PC-3 (cell line): ENCODE measurements at regions not wholly inside any gene's neighbourhood (a gene's known extent, or its start where the extent isn't known, plus 50 kb on each side); places are given as distances from the start of the nearest gene placed in this dataset.

Experiments
- EZH2 ChIP-seq: fragments of 300-600 bp; sonication (generic); IDR thresholded peaks from one replicate; pipeline ENCODE4 v1.6.1; 2017; ENCODE audit warnings: antibody characterized with exemption, mild to moderate bottlenecking, low read length; ENCODE audit not compliant: unreplicated experiment
- TF ChIP-seq, protein P1 (sequence below): fragments of 300-600 bp; sonication (generic); conservative IDR thresholded peaks from 2 replicates; pipeline ENCODE4 v1.5.1; 2017; ENCODE audit warnings: antibody characterized with exemption, low read depth, mild to moderate bottlenecking, low read length

DNA sequence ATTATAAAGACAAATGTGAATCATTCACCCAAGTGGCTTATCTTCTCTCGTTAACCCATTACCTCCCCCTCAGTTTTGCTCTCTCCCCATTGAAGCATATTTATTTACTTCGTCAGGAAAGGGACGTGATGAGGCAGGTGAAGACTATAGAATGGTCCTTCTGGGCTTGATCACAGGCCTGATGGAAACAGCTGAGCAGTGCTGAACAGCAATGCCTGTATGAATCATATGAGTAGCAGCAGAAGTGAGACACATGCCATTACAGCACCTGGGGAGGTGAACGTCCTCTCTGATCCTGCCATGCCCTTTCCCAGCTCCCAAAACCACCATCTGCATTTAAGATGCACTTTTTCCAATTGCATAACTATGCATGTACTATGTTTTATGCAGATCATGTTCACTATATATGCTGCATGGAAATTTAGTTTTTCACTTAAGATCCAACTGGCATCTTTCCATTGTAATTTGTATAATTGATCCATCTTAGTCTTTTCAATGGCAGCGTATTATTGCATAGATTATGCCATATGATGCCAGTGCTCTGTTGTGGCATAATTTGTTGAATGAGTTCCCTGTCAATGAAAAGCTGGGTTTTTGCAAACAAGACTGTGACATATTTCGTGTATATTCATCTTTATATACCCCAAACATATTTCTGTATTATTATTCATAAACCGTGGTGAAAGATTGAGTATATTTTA lies 105.3 kb downstream of the CXCL12 start:
- TF ChIP-seq, protein P1, sequence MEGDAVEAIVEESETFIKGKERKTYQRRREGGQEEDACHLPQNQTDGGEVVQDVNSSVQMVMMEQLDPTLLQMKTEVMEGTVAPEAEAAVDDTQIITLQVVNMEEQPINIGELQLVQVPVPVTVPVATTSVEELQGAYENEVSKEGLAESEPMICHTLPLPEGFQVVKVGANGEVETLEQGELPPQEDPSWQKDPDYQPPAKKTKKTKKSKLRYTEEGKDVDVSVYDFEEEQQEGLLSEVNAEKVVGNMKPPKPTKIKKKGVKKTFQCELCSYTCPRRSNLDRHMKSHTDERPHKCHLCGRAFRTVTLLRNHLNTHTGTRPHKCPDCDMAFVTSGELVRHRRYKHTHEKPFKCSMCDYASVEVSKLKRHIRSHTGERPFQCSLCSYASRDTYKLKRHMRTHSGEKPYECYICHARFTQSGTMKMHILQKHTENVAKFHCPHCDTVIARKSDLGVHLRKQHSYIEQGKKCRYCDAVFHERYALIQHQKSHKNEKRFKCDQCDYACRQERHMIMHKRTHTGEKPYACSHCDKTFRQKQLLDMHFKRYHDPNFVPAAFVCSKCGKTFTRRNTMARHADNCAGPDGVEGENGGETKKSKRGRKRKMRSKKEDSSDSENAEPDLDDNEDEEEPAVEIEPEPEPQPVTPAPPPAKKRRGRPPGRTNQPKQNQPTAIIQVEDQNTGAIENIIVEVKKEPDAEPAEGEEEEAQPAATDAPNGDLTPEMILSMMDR = no peak
- no peak for TF ChIP-seq EZH2
